T-helper 1 cell (primary cell): ENCODE measurements at regions not wholly inside any gene's neighbourhood (a gene's known extent, or its start where the extent isn't known, plus 50 kb on each side); places are given as distances from the start of the nearest gene placed in this dataset.

Experiments
- DNase-seq, 5 donors: peaks; one replicate each; pipeline ENCODE4 v3.0.0-alpha.2; 2012 to 2020

DNA sequence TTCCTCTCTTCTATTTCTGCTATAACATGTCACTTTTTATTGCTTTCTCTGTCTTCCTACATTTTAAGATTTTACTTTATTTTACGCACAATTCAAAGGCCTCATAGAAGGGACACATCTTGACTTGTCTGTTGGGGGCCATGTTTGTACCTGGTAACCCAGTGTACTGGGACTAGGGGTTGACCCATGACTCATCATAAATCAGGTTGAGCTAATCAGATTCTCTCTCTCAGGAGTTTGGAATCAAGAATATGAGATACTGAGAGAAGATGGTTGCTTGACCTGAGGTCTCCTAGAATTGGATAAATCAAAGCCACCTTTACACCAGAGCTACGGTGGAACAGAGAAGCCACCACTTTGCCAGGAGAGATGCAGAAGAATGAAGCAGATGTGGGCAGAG, 153.0 kb downstream of the UXS1 start:
- DNase-seq = no peak

DNA sequence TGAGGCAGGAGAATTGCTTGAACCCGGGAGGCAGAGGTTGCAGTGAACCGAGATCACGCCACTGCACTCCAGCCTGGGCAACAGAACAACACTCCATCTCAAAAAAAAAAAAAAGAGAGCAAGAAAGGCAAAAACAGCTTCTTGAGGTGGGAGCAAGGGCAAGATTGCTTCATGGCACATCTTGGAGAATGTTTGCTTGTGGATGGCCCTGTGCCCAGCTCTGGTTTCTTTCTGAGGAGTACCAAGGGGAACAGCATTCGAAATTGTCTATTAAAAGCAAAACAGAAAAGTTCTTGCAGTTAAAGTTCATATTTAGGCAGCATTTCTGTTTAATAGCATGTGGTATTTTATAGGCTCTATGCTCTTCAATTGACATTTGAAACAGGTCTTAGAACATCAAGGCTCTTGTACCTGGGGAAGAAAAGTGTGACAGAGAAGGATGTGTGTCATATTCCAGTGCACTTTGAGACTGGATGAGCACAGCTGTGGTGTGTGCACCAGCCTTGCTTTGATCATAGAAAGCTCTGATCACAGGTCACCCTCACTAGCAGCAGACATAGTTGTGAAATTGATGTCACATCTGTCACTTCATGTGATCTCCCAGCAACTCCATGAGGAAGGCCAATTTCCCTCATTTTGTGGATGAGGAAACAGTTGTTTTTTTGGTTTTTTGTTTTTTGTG, 154.3 kb downstream of the UXS1 start:
- DNase-seq = no peak

DNA sequence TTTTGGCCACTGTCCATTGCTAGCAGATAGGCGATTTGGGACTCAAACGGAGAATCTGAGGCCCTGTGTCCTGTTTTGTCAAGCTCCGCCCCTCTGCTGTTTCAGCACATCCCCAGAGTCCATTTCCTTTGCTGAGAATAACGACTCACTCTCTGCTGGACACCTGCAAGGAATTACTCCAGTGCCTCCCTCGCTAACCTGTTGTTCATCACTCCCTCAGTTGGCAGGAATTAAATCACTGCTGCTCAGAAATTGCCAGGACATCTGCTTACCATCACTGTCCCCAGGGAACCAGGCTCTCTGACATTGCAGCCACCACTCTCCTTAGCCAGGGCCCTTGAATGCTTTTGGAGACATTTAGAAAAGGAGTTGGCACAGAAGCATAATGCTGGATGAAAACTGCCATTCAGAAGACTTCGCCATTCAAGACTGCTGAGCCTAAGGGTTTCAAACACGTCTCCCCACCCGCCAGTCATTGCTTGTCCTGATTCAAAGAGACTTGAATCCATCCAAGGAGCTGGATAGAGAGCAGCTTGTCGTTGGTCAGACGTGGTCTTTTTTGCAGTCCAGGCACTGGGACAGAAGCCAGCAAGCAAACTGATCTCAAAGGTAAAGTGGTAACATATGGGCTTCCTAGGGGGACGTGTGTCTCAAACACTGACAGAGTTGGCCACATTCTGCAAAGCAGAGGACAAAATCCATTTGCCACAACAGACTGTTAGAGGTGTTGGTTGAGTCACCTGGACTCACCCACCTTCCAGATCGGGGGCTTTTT, 155.3 kb downstream of the UXS1 start:
- DNase-seq = no peak

DNA sequence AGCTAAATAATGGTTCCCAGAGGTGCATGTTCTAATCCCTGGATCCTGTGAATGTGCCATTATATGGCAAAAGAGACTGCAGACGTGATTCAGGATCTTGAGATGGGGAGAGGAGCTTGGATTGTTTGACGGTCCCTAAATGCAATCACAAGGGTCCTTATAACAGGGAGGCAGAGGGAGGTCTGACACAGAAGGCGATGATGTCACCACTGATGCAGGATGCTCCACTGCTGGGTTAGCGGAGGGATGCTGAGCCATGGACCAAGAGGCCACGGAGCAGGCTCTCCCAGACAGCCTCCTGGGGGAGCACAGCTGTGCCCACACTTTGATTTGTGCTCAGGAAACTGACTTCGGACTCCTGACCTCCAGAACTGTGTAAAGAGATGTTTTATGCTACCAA, 156.2 kb downstream of the UXS1 start:
- DNase-seq = no peak

DNA sequence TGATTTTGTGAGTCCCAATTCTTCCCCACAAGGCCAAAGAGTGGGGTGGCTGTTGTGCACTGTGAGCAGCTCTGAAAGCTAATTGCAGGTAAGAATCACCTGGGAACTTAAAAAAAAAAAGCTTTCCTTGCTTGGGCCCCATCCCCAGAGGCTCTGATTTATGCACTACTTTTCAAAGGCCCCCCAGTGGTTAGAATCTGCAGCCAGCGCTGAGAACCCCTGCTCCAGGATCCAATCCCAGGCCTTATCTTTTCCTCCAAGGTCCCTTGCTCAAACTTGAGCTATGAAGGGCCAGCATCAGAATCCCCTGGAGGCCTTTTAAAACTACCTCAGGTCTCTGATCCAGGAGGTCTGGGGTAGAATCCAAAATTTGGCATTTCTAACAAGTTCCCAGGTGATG, 156.8 kb downstream of the UXS1 start:
- DNase-seq = no peak

DNA sequence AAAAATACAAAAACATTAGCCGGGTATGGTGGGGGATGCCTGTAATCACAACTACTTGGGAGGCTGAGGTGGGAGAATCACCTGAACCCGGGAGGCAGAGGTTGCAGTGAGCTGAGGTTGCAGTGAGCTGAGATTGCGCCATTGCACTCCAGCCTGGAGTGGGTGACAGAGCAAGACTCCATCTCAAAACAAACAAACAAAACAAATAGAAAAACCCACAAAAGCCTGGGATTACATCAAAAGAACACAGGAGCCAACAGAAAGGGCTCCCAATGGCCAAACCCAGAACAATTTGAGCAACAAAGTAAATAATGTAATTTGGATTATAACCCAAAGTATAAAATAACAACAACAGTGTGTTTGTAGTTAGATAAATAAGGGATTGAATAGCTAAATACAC, 159.8 kb downstream of the UXS1 start:
- no peak for DNase-seq

DNA sequence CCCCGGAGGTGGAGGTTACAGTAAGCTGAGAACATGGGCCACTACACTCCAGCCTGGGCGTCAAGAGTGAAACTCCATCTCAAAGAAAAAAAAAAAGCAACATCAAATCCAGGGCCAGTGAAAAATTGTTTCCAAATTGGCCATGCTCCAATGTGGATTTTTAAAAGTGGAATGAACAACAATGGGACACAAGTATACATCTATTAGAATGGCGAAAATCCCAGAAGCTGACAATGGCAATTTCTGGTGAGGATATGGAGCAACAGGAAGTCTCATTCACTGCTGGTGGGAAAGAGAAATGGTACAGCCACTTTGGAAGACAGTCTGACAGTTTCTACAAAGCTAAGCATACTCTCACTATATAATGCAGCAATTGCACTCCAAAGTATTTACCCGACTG, 161.4 kb downstream of the UXS1 start:
- no peak for DNase-seq

DNA sequence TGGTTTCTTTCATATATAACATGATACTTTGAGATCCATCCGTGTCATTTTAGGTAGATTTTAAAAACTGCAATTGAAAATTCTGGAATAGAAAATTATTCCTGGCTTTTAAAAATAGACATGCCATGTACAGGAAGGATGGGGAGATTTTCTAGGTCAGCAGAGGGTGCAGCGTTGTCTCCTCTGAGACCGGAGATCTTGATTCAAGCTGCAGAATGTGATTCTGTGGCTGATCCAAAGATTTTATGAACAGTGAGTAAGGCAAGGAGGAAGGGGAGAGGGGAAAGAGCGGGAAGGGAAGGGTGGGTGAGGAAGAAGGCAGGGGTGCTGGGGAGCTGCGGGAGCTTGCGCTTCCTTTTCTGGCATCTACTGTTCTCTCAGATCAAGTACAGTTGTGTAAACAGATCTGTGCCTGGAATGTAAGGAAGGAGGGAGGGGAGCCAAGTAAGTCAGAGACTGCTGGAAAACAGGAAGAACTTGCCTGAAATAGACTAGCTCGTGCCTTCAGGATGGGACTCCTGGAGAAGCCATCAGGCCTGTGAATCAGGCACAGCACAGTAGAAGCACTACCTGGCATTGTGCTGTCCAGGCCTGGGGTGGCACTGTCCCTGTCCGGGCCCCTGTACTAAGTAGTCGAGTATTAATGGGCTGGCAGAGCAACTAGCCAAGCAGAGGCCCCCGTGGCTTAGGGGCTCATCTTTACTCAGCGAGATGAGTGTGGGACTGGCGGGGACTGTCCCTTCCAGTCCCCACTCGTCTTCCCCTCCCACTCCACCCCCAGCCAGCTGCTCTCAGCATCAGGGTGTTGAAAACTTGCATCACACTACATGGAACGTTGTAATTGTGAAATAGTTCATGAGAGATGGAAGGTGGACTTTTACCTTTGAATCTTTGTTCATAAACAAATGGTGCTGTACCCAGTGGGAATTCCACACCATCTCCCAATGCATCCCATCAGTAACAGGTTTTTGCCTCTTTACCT, 163.5 kb downstream of the UXS1 start:
- no peak for DNase-seq

DNA sequence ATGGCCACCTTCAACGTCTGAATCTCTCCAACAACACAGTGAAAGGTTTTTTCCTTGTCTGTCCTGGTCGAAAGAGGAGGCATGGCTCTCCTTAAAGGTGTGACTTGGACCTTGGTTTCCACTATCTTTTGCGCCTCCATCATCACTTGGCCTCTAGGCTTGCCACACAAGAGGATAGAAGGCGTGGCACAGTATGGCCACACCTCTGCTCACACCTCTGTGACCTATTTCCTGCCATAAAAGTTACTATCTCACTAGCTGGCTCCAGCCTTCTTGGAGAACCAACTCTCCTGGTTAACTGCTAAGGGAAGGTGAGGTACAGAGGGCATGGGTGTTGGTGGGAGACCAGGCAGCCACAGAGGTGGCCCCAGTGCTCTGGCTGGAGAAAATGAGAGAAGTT, 165.9 kb downstream of the UXS1 start:
- peak in 1 of 5 donors; percentile 23 for DNase-seq

DNA sequence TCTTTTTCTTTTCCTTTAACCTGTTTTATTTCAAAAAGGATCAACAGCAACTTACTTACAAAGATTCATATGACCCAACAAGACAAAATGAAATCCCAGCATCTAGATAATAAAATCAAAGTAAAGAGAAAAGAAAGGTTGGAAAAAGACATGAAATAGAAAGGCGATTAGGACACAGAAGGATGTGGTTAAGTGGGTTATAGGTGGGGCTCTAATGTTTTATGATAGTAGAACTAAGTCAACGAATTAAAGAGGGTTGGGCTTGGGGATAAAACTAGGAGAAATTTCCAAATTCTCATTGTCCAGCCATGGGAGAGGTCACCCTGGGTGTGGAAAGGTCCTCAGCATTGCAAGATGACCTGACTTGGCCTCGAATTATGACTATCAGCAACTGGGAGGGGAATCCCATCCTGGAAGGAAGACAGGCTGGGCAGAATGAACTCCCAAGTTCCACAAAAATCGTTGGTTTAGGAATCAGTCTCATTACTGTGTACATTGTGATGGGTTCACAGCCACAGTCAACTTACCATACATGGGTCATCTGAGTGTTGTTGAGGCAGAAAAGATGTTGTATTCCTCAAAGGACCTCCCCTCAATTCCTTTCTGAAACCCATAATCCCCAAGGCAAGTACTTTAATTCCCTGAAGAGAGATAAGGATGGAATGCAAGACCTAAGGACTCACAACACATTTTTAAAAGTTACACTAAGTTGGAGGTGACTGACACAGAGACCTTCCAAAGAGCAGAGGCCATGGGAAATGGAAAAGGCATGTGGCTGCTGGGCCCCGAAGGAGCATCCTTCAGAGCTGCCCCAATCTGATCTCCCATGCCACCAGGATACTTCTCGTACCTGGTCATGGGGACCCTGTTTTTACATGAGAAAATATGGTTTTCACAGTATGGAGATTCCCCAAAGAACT, 167.6 kb downstream of the UXS1 start:
- no peak for DNase-seq

DNA sequence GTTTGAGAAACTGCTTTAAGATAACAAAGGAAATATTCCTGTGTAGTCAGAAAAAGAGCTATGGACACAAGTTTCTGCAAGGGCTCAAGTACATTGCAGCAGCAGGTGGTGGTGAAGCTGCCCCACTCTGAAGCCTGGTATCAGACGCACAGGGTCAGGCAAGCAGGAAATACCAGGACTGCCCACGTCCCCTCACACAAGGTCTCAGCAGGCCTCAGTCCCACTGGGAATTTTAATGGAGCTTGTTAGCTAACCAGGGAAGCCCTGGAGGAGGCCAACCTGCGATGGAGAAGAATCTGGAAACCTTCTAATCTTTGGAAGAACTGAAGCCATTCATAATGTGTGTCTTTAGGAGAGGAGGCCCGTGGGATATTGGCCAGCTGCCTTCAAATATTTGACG, 168.3 kb downstream of the UXS1 start:
- no peak for DNase-seq

DNA sequence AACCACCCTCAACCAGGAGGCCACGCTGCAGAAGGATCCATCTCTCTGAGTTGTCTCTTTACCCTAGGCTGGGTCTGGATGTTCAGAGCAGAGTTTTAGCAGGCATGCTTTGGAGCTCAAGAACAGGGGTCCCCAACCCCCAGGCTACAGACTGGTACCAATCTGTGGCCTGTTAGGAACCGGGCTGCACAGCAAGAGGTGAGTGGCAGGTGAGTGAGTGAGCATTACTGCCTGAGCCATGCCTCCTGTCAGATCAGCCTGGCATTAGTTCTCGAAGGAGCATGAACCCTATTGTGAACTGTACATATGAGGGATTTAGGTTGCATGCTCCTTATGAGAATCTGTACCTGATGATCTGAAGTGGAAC, 172.5 kb downstream of the UXS1 start:
- DNase-seq = no peak

DNA sequence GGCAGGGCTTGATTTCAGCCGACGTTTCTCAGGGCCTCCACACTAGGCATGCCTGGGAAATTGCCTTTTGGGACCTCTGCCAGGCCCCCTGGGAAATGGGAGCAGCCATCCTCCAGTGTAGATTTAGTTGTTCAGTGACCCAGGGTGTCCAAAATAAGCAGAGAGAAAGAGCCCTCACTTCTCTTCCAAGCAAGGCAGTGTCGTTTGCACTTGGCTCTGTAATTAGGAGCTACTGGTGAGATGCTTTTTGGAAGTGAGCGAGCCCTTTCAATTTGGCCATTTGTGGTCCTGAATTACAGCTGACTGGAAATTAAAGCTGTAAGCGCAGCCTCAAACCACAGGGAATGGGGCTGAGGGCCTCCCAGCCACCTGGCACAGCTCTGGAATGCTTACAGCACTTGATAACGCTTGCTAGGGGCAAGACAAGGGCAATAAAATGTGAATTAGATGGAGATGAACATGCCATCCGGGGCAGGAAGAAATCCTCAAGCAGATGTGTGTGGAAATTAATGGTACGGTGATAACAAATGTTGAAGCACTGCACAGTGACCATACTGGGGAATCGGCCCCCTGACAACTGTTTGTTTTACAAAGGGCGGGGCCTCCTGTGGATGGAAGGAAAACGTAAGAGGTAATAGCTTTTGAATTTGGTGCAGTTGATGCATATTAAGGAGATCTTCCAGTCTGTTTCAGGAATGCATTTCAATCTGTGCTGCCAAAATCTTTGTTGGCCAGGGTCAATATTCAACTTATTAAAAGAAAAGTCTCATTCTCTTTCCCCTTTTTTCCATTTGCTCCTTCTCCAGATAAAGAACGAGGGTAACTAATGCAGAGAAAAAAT, 173.1 kb downstream of the UXS1 start:
- no peak for DNase-seq

DNA sequence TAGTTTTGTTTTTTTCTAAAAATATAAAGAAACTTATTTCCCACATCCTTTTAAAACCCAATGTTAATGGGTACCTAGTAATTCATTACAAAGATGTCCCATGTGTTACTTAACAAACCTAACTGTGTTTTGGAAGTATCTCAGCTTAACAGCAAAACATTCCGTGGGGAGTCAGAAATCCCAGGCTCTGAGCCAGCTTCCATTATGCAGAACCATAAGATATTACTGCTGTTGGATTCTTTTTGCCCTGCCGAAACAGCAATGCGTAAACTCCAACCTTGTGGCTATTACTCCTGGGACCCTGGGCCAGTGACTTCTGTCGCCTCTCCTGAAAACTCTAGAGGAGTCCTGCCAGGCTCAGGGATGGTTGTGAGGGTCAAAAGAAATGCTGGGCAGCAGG, 174.1 kb downstream of the UXS1 start:
- no peak for DNase-seq

DNA sequence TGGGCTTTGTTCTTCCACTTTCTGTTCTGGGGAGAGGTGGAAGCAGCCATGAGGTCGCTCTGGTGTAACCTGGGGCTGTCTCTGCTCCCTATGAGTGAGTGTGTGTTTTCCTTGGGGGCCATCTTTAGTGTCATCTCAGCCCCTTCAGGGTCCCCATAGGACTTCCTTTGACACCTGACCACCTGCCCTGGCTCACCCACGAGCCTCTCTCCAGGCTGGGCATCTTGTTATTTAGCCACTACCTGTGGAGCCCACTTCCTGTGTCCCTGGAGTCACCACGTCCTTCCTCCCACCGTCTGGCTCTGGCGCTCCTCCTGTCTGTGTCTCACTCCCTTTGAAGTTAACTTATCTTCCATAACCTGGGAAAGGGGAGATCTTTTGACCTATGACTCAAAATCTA, 176.0 kb downstream of the UXS1 start:
- DNase-seq = no peak

DNA sequence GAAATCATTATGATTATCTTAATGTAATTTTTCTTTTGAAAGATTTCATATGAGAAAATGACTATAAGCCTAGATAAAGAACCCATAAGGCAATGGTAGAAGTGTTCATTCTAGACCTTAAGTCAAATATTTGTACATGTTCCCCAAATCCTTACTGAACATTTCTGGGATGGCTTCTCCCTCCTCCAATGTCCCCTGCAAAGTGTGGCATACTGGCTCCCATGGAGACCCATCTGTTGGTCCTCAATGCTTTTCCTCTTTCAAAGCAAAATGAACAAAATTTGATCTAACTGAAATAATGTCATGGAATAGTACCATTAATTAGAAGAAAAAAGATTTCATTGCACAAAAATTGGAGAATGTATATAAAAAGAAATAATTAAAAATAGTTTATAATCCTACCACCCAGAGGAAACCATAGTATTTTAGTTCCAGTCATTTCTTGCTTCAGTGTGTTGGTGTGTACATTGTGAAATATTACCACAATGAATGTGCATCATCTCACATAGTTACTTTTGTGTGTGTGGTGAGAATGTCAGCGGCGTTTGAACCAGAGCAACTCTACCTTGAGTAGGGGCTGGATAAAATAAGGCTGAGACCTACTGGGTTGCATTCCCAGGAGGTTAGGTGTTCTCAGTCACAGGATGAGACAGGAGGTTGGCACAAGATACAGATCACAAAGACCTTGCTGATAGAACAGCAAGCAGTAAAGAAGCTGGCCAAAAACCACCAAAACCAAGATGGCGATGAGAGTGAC, 181.3 kb downstream of the UXS1 start:
- no peak for DNase-seq

DNA sequence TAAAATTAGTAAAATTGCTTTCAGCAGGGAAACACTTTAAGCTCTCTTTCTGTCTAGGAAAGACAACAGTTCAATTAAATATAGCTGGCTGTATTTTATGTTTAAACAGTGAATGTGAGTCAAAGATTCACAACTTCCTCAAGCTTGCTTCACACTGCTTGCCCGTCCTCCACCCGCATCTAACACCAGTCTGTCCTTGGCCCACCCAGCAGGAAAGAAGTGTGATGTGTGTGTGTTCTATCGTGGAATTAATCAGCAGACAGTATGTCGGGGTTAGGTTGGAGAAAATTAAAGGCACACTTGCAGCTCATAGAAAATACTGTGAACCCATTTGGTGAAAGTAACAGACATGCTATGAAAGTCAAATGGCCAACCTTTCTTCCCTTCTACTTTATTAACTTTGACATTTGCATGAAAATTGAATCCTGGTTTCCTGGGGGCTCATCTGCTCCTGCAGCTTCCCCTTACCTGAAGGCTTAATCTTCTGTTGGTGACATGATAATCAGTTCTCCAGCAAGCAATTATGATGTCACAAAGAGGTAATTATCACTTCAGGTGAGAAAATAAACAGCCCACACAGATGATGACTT, 182.0 kb downstream of the UXS1 start:
- no peak for DNase-seq

DNA sequence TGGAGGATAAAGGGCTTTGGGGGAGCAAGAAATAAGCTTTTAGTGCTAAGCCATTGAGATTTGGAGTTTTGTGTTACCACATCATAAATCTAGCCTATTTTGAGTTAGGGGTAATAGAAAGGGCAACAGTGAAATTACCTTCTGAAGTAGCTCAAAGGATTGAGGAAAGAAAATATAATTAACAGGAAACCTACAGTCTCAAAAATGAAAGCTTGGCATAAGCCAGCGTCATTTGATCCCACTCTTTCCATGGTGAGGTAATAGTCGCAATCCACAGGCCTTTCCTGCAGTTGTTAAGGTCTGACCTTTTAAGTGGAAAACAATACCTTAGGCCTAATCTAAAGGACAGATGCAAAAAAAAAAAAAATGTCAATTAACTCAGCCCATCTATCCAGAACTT, 182.7 kb downstream of the UXS1 start:
- DNase-seq = no peak

DNA sequence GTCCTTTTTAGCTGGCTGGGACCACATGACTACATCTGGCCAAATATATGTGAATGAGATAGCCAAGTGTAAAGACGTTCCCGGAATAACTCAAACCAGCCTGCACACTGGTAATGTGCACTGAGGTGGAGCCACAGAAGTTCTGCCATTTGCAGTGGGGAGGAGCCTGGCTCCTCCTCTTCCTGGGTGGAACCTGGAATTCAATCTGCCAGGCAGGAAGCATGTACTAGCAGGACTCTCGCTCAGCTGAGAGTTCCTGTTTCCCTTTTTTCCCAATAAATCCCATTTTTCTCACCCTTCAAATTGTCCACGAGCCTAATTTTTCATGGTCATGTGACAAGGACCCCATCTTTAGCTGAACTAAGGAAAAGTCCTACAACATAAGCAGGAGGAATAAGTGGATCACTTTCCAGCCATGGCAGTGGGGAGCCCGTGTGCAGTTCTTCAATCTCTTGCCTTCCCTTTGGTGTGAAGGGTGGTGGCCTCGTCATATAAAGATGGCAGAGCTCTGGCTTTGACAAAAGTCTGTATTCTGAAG, 183.2 kb downstream of the UXS1 start:
- DNase-seq = no peak

DNA sequence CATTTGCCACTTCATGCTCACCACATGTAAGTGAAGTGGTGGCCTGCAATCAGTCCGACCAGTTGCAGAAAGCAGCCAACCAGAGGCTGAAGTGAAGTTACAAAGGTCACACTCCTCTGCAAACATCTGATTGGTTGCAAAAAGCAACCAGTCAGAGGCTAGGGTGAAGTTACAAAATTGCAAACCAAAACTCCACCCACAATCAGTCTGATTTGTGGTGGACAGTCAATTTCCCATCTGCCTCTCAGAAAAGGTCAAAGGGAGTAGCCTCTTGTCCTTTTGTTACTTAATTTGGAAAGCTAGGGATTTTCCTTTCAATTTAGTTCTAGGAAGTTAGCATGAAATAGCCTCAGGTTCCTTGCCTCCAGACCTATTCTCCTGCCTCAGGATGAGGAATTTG, 185.0 kb downstream of the UXS1 start:
- no peak for DNase-seq
